NT2/D1 (cell line): ENCODE measurements at regions not wholly inside any gene's neighbourhood (a gene's known extent, or its start where the extent isn't known, plus 50 kb on each side); places are given as distances from the start of the nearest gene placed in this dataset.

Experiments used
- DNase-seq: peaks from one replicate; pipeline ENCODE4 v3.0.0-alpha.2; 2011; ENCODE audit warnings: low read depth, low spot score
- H3K27me3 ChIP-seq: 2 replicates; pipeline ENCODE4 v1.6.0; 2011; ENCODE audit warnings: mild to moderate bottlenecking; ENCODE audit not compliant: insufficient read length, insufficient read depth
- H3K36me3 ChIP-seq: 2 replicates; pipeline ENCODE4 v1.6.1; 2011; ENCODE audit warnings: mild to moderate bottlenecking, low read length, mixed read lengths; ENCODE audit not compliant: insufficient read depth, insufficient read length
- H3K4me1 ChIP-seq: 2 replicates; pipeline ENCODE4 v1.5.1; 2011; ENCODE audit not compliant: insufficient read depth, insufficient read length
- H3K4me3 ChIP-seq: 2 replicates; pipeline ENCODE4 v1.5.1; 2011; ENCODE audit warnings: low read depth; ENCODE audit not compliant: insufficient read length
- H3K9ac ChIP-seq: 2 replicates; pipeline ENCODE4 v1.6.0; 2011; ENCODE audit warnings: low read depth; ENCODE audit not compliant: insufficient read length
- H3K9me3 ChIP-seq: 2 replicates; pipeline ENCODE4 v1.5.1; 2011; ENCODE audit warnings: mild to moderate bottlenecking, low read length; ENCODE audit not compliant: insufficient read depth
- SUZ12 ChIP-seq: IDR thresholded peaks from 2 replicates; pipeline ENCODE4 v1.6.1; 2011; ENCODE audit not compliant: insufficient read length, insufficient read depth; ENCODE audit errors: extremely low read depth
- YY1 ChIP-seq: IDR thresholded peaks from 2 replicates; pipeline ENCODE4 v1.6.1; 2011; ENCODE audit not compliant: insufficient read length, insufficient read depth
- ZNF274 ChIP-seq: IDR thresholded peaks from 2 replicates; pipeline ENCODE4 v1.6.1; 2011; ENCODE audit warnings: mild to moderate bottlenecking, low read depth, low read length

- no peak overlapping the region for H3K4me3 ChIP-seq
Observed at GRCh38 chr12:92987362-92987761, 58.3 kb upstream of the EEA1 start.

GRCh38 chr12:92987846-92988621, 58.9 kb upstream of the EEA1 start:
- H3K9me3 ChIP-seq, result peaks cover 2% of the 10 kb centered on the region; the same call in 1 of the 2 replicates
- H3K4me3 ChIP-seq, result no peak overlapping the region

More at GRCh38 chr12:92987362-92987761, 58.3 kb upstream of the EEA1 start:
- H3K9me3 ChIP-seq, result no peaks in the 10 kb centered on the region
- H3K36me3 ChIP-seq, result no peaks in the 10 kb centered on the region
- no peak overlapping the region for H3K9ac ChIP-seq
- no peaks in the 10 kb centered on the region for H3K4me1 ChIP-seq
- no peaks in the 10 kb centered on the region for H3K27me3 ChIP-seq
- peak; percentile 51 for DNase-seq
- no peak for TF ChIP-seq YY1
- no peak for TF ChIP-seq ZNF274
- no peak for TF ChIP-seq SUZ12

GRCh38 chr12:92988622-92989130, 59.6 kb upstream of the EEA1 start:
- H3K4me3 ChIP-seq, result no peak overlapping the region
- peaks cover 6% of the 10 kb centered on the region; the same call in 1 of the 2 replicates for H3K9me3 ChIP-seq
- H3K27me3 ChIP-seq, result no peaks in the 10 kb centered on the region
- H3K36me3 ChIP-seq, result no peaks in the 10 kb centered on the region
- no peak for TF ChIP-seq YY1
- TF ChIP-seq ZNF274, result no peak
- no peak for TF ChIP-seq SUZ12
- H3K4me1 ChIP-seq, result no peaks in the 10 kb centered on the region
- no peak overlapping the region for H3K9ac ChIP-seq
- no peak for DNase-seq

More at GRCh38 chr12:92987846-92988621, 58.9 kb upstream of the EEA1 start:
- TF ChIP-seq ZNF274 (no peak), SUZ12 (no peak), YY1 (no peak)
- no peaks in the 10 kb centered on the region for H3K27me3 ChIP-seq
- H3K4me1 ChIP-seq, result no peaks in the 10 kb centered on the region
- DNase-seq, result no peak
- no peaks in the 10 kb centered on the region for H3K36me3 ChIP-seq
- H3K9ac ChIP-seq, result no peak overlapping the region

- no peak for TF ChIP-seq ZNF274
- TF ChIP-seq SUZ12, result no peak
- TF ChIP-seq YY1, result no peak
- no peaks in the 10 kb centered on the region for H3K27me3 ChIP-seq
- no peak overlapping the region for H3K4me3 ChIP-seq
- DNase-seq, result no peak
- no peak overlapping the region for H3K9ac ChIP-seq
- H3K4me1 ChIP-seq, result no peaks in the 10 kb centered on the region
- H3K36me3 ChIP-seq, result no peaks in the 10 kb centered on the region
- peaks cover 6% of the 10 kb centered on the region; the same call in 1 of the 2 replicates for H3K9me3 ChIP-seq
Observed at GRCh38 chr12:92989715-92990484, 60.8 kb upstream of the EEA1 start.

GRCh38 chr12:92991134-92991533, 62.0 kb upstream of the EEA1 start:
- no peak for DNase-seq

GRCh38 chr12:92992041-92992440, 62.9 kb upstream of the EEA1 start:
- Histone ChIP-seq H3K36me3 (no peaks in the 10 kb centered on the region), H3K27me3 (no peaks in the 10 kb centered on the region), H3K4me3 (no peak overlapping the region), H3K9me3 (peaks cover 6% of the 10 kb centered on the region; the same call in 1 of the 2 replicates), H3K9ac (no peak overlapping the region), H3K4me1 (no peaks in the 10 kb centered on the region)
- no peak for DNase-seq
- TF ChIP-seq YY1 (no peak), SUZ12 (no peak), ZNF274 (no peak)

More at GRCh38 chr12:92991134-92991533, 62.0 kb upstream of the EEA1 start:
- Histone ChIP-seq H3K4me3 (no peak overlapping the region), H3K4me1 (no peaks in the 10 kb centered on the region), H3K36me3 (no peaks in the 10 kb centered on the region), H3K9ac (no peak overlapping the region), H3K27me3 (no peaks in the 10 kb centered on the region), H3K9me3 (peaks cover 6% of the 10 kb centered on the region; the same call in 1 of the 2 replicates)
- TF ChIP-seq SUZ12, result no peak
- no peak for TF ChIP-seq ZNF274
- no peak for TF ChIP-seq YY1

GRCh38 chr12:92993259-92993658, 64.2 kb upstream of the EEA1 start:
- TF ChIP-seq ZNF274, result no peak
- no peak for TF ChIP-seq YY1
- no peak for TF ChIP-seq SUZ12
- H3K9me3 ChIP-seq, result peaks cover 6% of the 10 kb centered on the region; the same call in 1 of the 2 replicates
- no peaks in the 10 kb centered on the region for H3K36me3 ChIP-seq
- no peak overlapping the region for H3K9ac ChIP-seq
- no peak for DNase-seq
- no peak overlapping the region for H3K4me3 ChIP-seq
- H3K4me1 ChIP-seq, result no peaks in the 10 kb centered on the region
- H3K27me3 ChIP-seq, result no peaks in the 10 kb centered on the region
